Mesendoderm (in vitro differentiated cells): ENCODE measurements at regions not wholly inside any gene's neighbourhood (a gene's known extent, or its start where the extent isn't known, plus 50 kb on each side); places are given as distances from the start of the nearest gene placed in this dataset.

Experiments used
- DNase-seq: peaks from one replicate; pipeline ENCODE4 v3.0.0; 2013
- H2AK5ac ChIP-seq: 2 replicates; pipeline ENCODE4 v1.6.1; 2013; ENCODE audit warnings: low read length, inconsistent platforms
- H2BK120ac ChIP-seq: 2 replicates; pipeline ENCODE4 v1.6.1; 2013; ENCODE audit warnings: low read depth, mild to moderate bottlenecking, low read length, moderate library complexity, mixed read lengths
- H2BK15ac ChIP-seq: replicated peaks from 2 replicates; pipeline ENCODE4 v1.6.1; 2013; ENCODE audit warnings: low read depth, mild to moderate bottlenecking, moderate library complexity
- H2BK5ac ChIP-seq: 2 replicates; pipeline ENCODE4 v1.6.1; 2013; ENCODE audit warnings: low read length, inconsistent platforms
- H3K18ac ChIP-seq: 2 replicates; pipeline ENCODE4 v1.6.1; 2013; ENCODE audit warnings: mild to moderate bottlenecking, low read length, mixed read lengths
- H3K23ac ChIP-seq: one replicate; pipeline ENCODE4 v1.6.1; 2013; ENCODE audit warnings: low read length
- H3K27ac ChIP-seq: 2 replicates; pipeline ENCODE4 v1.5.1; 2013; ENCODE audit warnings: low read depth, mild to moderate bottlenecking, inconsistent platforms, low read length, moderate library complexity
- H3K27me3 ChIP-seq: 2 replicates; pipeline ENCODE4 v1.6.1; 2013; ENCODE audit warnings: low read length, control low read depth, mild to moderate bottlenecking, inconsistent platforms; ENCODE audit not compliant: insufficient read depth, poor library complexity
- H3K36me3 ChIP-seq: 2 replicates; pipeline ENCODE4 v1.6.1; 2013; ENCODE audit warnings: low read length, inconsistent platforms; ENCODE audit not compliant: control insufficient read depth, insufficient read depth
- H3K4ac ChIP-seq: one replicate; pipeline ENCODE4 v1.6.1; 2013; ENCODE audit warnings: low read depth, mild to moderate bottlenecking, low read length, moderate library complexity
- H3K4me1 ChIP-seq: 2 replicates; pipeline ENCODE4 v1.6.1; 2013; ENCODE audit warnings: low read depth, low read length, inconsistent platforms; ENCODE audit not compliant: control insufficient read depth
- H3K4me2 ChIP-seq: 2 replicates; pipeline ENCODE4 v1.6.1; 2013; ENCODE audit warnings: low read length
- H3K4me3 ChIP-seq: 2 replicates; pipeline ENCODE4 v1.5.1; 2013; ENCODE audit warnings: mild to moderate bottlenecking, low read length
- H3K56ac ChIP-seq: one replicate; pipeline ENCODE4 v1.6.1; 2013; ENCODE audit warnings: low read length
- H3K79me1 ChIP-seq: 2 replicates; pipeline ENCODE4 v1.6.1; 2013; ENCODE audit warnings: low read length, inconsistent platforms
- H3K79me2 ChIP-seq: 2 replicates; pipeline ENCODE4 v1.6.1; 2013; ENCODE audit warnings: mild to moderate bottlenecking, low read length; ENCODE audit not compliant: control insufficient read depth, insufficient read depth
- H3K9ac ChIP-seq: 2 replicates; pipeline ENCODE4 v1.6.1; 2013; ENCODE audit warnings: low read length, inconsistent platforms
- H4K5ac ChIP-seq: one replicate; pipeline ENCODE4 v1.6.1; 2013; ENCODE audit warnings: low read length
- H4K8ac ChIP-seq: one replicate; pipeline ENCODE4 v1.6.1; 2013; ENCODE audit warnings: low read depth, mild to moderate bottlenecking, control low read depth, low read length, moderate library complexity
- WGBS: extraction: QIAGEN DNeasy Blood & Tissue Kit; methylation state at CpG from one replicate; pipeline ENCODE4 v1.1.7; 2013; ENCODE audit warnings: low lambda C conversion rate, missing lambda C conversion rate; ENCODE audit not compliant: insufficient coverage; ENCODE audit errors: extremely low coverage; 5-methylcytosine and 5-hydroxymethylcytosine counted together

DNA sequence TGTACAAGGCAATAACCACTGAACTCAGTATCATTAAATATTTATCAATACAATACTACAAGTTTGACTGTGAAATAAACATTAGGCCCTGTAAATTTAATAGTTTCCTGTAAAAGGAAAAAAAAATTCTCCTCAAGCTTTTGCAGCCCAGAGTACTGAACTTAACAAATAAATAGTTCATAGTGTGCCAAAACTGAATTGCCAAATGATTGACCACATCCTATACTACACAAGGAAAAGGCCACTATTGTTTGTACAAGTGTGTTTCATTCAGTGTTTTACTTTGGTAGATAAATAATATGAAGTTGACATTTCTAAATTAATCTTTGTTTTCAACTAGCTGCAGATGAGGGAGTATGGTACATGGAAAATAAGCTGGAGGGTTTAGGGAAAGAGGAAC, 379.6 kb downstream of the FLRT2 start:
- H3K27me3 ChIP-seq: no peaks in the 10 kb centered on the region
- DNase-seq: no peak
- no peak overlapping the region for H3K23ac ChIP-seq
- no peak overlapping the region for H2BK15ac ChIP-seq
- H2BK120ac ChIP-seq: no peak overlapping the region
- H3K79me2 ChIP-seq: no peaks in the 10 kb centered on the region
- no peak overlapping the region for H2AK5ac ChIP-seq
- H3K9ac ChIP-seq: no peak overlapping the region
- no peak overlapping the region for H3K4ac ChIP-seq
- H3K27ac ChIP-seq: no peak overlapping the region
- no peak overlapping the region for H2BK5ac ChIP-seq
- no peaks in the 10 kb centered on the region for H3K79me1 ChIP-seq
- H3K36me3 ChIP-seq: no peaks in the 10 kb centered on the region
- no peak overlapping the region for H3K56ac ChIP-seq
- no peaks in the 10 kb centered on the region for H3K4me1 ChIP-seq
- no peak overlapping the region for H3K4me2 ChIP-seq
- H3K18ac ChIP-seq: no peak overlapping the region
- H4K8ac ChIP-seq: no peak overlapping the region
- H3K4me3 ChIP-seq: no peak overlapping the region
- no peak overlapping the region for H4K5ac ChIP-seq

GRCh38 chr14:85907536-85907935, 377.6 kb downstream of the FLRT2 start:
- Histone ChIP-seq H3K4me2 (no peak overlapping the region), H3K79me1 (no peaks in the 10 kb centered on the region), H4K8ac (no peak overlapping the region), H3K56ac (no peak overlapping the region), H2BK120ac (no peak overlapping the region), H3K18ac (no peak overlapping the region), H3K27me3 (no peaks in the 10 kb centered on the region), H3K4ac (no peak overlapping the region), H3K9ac (no peak overlapping the region), H3K4me1 (no peaks in the 10 kb centered on the region), H3K79me2 (no peaks in the 10 kb centered on the region), H3K4me3 (no peak overlapping the region), H3K36me3 (no peaks in the 10 kb centered on the region), H2BK5ac (no peak overlapping the region), H2AK5ac (no peak overlapping the region), H3K23ac (no peak overlapping the region), H4K5ac (no peak overlapping the region), H3K27ac (no peak overlapping the region), H2BK15ac (no peak overlapping the region)
- DNase-seq: peak; percentile 18
- no CpG with 5 or more reads among the region's 2 CpGs for WGBS

DNA sequence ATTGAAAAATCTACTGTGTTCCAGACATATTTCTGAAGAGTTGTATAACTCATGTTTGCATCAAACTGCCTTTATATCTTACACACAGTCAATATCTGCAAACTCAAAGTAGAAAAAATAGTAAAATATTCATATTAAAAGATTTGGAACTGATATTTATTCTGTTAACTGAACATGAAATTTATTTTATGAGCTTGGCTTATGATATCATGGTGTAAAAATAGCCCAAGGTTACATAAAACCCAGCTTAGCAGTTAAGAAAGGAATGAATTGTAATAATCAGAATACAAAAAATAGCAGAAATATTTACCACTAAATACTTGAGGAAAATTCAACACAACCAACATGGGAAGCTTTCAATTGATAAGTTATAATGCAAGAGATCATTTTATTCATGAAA, 367.9 kb downstream of the FLRT2 start:
- DNase-seq: no peak

DNA sequence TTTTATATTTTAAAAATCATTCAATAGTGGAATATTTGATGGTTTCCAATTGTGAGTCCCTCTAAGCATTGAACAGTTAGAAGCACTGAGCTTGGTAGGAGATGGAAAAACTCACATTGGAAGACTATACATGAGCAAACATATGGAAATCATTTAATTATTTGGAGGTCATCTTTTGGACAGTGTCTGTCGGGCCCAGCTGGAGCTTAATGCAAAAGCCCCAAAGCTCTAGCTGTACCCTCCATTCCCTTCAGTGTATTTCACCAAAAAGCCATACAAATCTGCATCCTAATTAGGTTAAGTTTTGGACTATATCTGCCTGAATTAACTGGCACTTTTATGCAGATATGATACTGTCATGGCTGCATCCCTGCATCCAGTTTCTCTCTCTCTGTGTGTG, 365.7 kb downstream of the FLRT2 start:
- Histone ChIP-seq H2BK5ac (no peak overlapping the region), H3K9ac (no peak overlapping the region), H3K4me2 (no peak overlapping the region), H2BK120ac (no peak overlapping the region), H3K36me3 (no peaks in the 10 kb centered on the region), H4K5ac (no peak overlapping the region), H3K23ac (no peak overlapping the region), H3K27ac (no peak overlapping the region), H3K4me3 (no peak overlapping the region), H3K27me3 (no peaks in the 10 kb centered on the region), H4K8ac (no peak overlapping the region), H3K4me1 (peaks cover 2% of the 10 kb centered on the region), H3K4ac (no peak overlapping the region), H2AK5ac (no peak overlapping the region), H2BK15ac (no peak overlapping the region), H3K79me2 (no peaks in the 10 kb centered on the region), H3K56ac (no peak overlapping the region), H3K18ac (no peak overlapping the region), H3K79me1 (no peaks in the 10 kb centered on the region)
- no peak for DNase-seq
- no CpG with 5 or more reads among the region's 1 CpG for WGBS

More for the DNA sequence above, 367.9 kb downstream of the FLRT2 start:
- H3K36me3 ChIP-seq: no peaks in the 10 kb centered on the region
- no peaks in the 10 kb centered on the region for H3K27me3 ChIP-seq
- H3K27ac ChIP-seq: no peak overlapping the region
- H3K4me2 ChIP-seq: no peak overlapping the region
- no peak overlapping the region for H2BK15ac ChIP-seq
- no peaks in the 10 kb centered on the region for H3K79me2 ChIP-seq
- no peak overlapping the region for H3K4ac ChIP-seq
- no peak overlapping the region for H3K56ac ChIP-seq
- no peaks in the 10 kb centered on the region for H3K79me1 ChIP-seq
- no peak overlapping the region for H3K18ac ChIP-seq
- no peak overlapping the region for H3K4me3 ChIP-seq
- no peak overlapping the region for H3K23ac ChIP-seq
- no peak overlapping the region for H2AK5ac ChIP-seq
- no peak overlapping the region for H3K9ac ChIP-seq
- no peak overlapping the region for H4K8ac ChIP-seq
- H4K5ac ChIP-seq: no peak overlapping the region
- peaks cover 2% of the 10 kb centered on the region for H3K4me1 ChIP-seq
- no peak overlapping the region for H2BK5ac ChIP-seq
- H2BK120ac ChIP-seq: no peak overlapping the region

- Histone ChIP-seq H3K4me1 (peaks cover 2% of the 10 kb centered on the region), H4K5ac (no peak overlapping the region), H3K27ac (no peak overlapping the region), H3K4ac (no peak overlapping the region), H3K36me3 (no peaks in the 10 kb centered on the region), H3K4me2 (no peak overlapping the region), H3K79me2 (no peaks in the 10 kb centered on the region), H3K9ac (no peak overlapping the region), H3K18ac (no peak overlapping the region), H2BK15ac (no peak overlapping the region), H2BK5ac (no peak overlapping the region), H2BK120ac (no peak overlapping the region), H3K4me3 (no peak overlapping the region), H4K8ac (no peak overlapping the region), H3K27me3 (no peaks in the 10 kb centered on the region), H3K79me1 (no peaks in the 10 kb centered on the region), H3K56ac (no peak overlapping the region), H2AK5ac (no peak overlapping the region), H3K23ac (no peak overlapping the region)
- WGBS: no CpG with 5 or more reads among the region's 4 CpGs
- no peak for DNase-seq
Measured at GRCh38 chr14:85892251-85892650, 362.3 kb downstream of the FLRT2 start.

DNA sequence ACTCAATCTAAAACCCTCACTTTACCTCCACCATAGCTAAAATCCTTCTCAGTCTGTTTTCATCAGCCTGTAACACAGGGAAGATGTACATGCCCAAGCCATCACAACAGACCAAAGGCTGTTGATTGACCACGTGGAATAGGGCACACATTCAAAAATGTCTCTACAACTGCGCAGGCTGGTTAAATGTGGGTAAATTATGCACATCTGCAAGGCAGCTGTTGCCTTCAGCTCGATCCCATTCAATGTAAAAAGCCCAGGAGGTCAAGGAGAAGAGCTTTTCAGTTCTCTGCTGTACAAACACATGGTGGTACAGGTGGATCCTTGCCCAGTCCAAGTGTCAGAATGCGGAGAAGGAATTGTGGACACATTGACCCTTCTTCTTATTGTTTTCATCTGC, 354.0 kb downstream of the FLRT2 start:
- H2BK15ac ChIP-seq: no peak overlapping the region
- no peak overlapping the region for H3K4me3 ChIP-seq
- no peak overlapping the region for H3K18ac ChIP-seq
- H3K4ac ChIP-seq: no peak overlapping the region
- no peak for DNase-seq
- no peak overlapping the region for H3K27ac ChIP-seq
- no peaks in the 10 kb centered on the region for H3K36me3 ChIP-seq
- WGBS: no CpG with 5 or more reads among the region's 4 CpGs
- no peak overlapping the region for H3K9ac ChIP-seq
- H4K5ac ChIP-seq: no peak overlapping the region
- H3K4me2 ChIP-seq: no peak overlapping the region
- H3K4me1 ChIP-seq: no peaks in the 10 kb centered on the region
- H2BK5ac ChIP-seq: no peak overlapping the region
- no peaks in the 10 kb centered on the region for H3K79me2 ChIP-seq
- no peak overlapping the region for H3K56ac ChIP-seq
- no peak overlapping the region for H3K23ac ChIP-seq
- no peak overlapping the region for H2AK5ac ChIP-seq
- H4K8ac ChIP-seq: no peak overlapping the region
- H2BK120ac ChIP-seq: no peak overlapping the region
- H3K79me1 ChIP-seq: no peaks in the 10 kb centered on the region
- no peaks in the 10 kb centered on the region for H3K27me3 ChIP-seq
